K562 (cell line): ENCODE measurements at regions not wholly inside any gene's neighbourhood (a gene's known extent, or its start where the extent isn't known, plus 50 kb on each side); places are given as distances from the start of the nearest gene placed in this dataset.

ENCODE experiments used
- ATAC-seq: fragments of 200-7000 bp; cut with Tn5 transposase; 3 replicates; pipeline ENCODE4 v1.9.1; 2020; ENCODE audit warnings: moderate library complexity
- BruUV-seq: library from RNA; stranded (reverse); fragments of 400-500 nt; replicated peaks from 2 replicates; lab custom pipeline; 2021; lab: Mats Ljungman, UMichigan
- CTCF ChIA-PET: fragments of 300-600 bp; formaldehyde crosslinking; extraction: SDS; loops from one replicate; lab custom pipeline; 2021; ENCODE audit warnings: low intra/inter-chr PET ratio; lab: Yijun Ruan, JAX
- POLR2A ChIA-PET: fragments of 300-600, 350-650 bp; sonication (Branson Sonifier 250); formaldehyde crosslinking; extraction: SDS; loops from one replicate; lab custom pipeline; 2021; ENCODE audit warnings: antibody characterized with exemption, inconsistent platforms; lab: Yijun Ruan, JAX
- DNase-seq, 4 experiments: peaks; one replicate each; pipeline versions ENCODE4 v3.0.0 to v3.0.0-alpha.2; 2011 to 2018; ENCODE audit warnings: low spot score in 3 of 4, mixed read lengths in 3 of 4; ENCODE audit errors: extremely low read depth in 1 of 4
- FAIRE-seq: peaks from 2 replicates; lab custom pipeline; 2011; peaks lifted over from hg19 to GRCh38; lab: Jason Lieb, UNC
- H2AFZ ChIP-seq: 2 replicates; pipeline ENCODE4 v1.6.0; 2011; ENCODE audit warnings: low read depth, low read length, control low read depth, inconsistent platforms
- H3K27ac ChIP-seq: fragments of 200-600 bp; 3 replicates; pipeline ENCODE4 v1.8.0; 2011; ENCODE audit warnings: low read depth, mild to moderate bottlenecking, control low read depth, inconsistent platforms, low read length, moderate library complexity, mixed read lengths; ENCODE audit errors: extremely low read depth
- H3K27me3 ChIP-seq, 2 experiments: fragments of 300-600 bp in 1 of 2; 2 replicates in 1 of 2; 3 replicates in 1 of 2; pipeline versions ENCODE4 v1.6.0 to v1.8.0; 2011; ENCODE audit warnings: inconsistent platforms in 2 of 2, low read length in 2 of 2, mild to moderate bottlenecking in 1 of 2, mixed read lengths in 1 of 2, moderate library complexity in 1 of 2; ENCODE audit not compliant: control insufficient read depth in 2 of 2, insufficient read depth in 2 of 2
- H3K36me3 ChIP-seq: fragments of 300-600 bp; 3 replicates; pipeline ENCODE4 v1.8.0; 2011; ENCODE audit warnings: mild to moderate bottlenecking, low read length, inconsistent platforms; ENCODE audit not compliant: control insufficient read depth, insufficient read depth
- H3K4me1 ChIP-seq, 2 experiments: fragments of 200-600 bp in 1 of 2; replicated peaks in 1 of 2; 2 replicates in 1 of 2; 3 replicates in 1 of 2; pipeline versions ENCODE4 v1.5.1 to v1.8.0; 2011; ENCODE audit warnings: inconsistent platforms in 2 of 2, low read length in 2 of 2, mild to moderate bottlenecking in 1 of 2, mixed read lengths in 1 of 2, moderate library complexity in 1 of 2; ENCODE audit not compliant: control insufficient read depth in 2 of 2, insufficient read depth in 2 of 2
- H3K4me2 ChIP-seq: 2 replicates; pipeline ENCODE4 v1.6.1; 2011; ENCODE audit warnings: low read length, control low read depth, inconsistent platforms, mixed read lengths; ENCODE audit not compliant: insufficient read depth
- H3K4me3 ChIP-seq: fragments of 200-600 bp; sonication (generic), shearing (Covaris generic); 2 replicates; pipeline ENCODE4 v1.5.1; 2016; ENCODE audit warnings: control low read depth, inconsistent platforms
- H3K79me2 ChIP-seq: fragments of 200-600 bp; 3 replicates; pipeline ENCODE4 v1.8.0; 2011; ENCODE audit warnings: low read length, inconsistent platforms; ENCODE audit not compliant: control insufficient read depth, insufficient read depth
- H3K9ac ChIP-seq, 2 experiments: 2 replicates each; pipeline versions ENCODE4 v1.6.0 to v1.6.1; 2011; ENCODE audit warnings: low read depth in 2 of 2, low read length in 2 of 2, control low read depth in 1 of 2, inconsistent platforms in 1 of 2, mild to moderate bottlenecking in 1 of 2, mixed read lengths in 1 of 2; ENCODE audit not compliant: insufficient read depth in 1 of 2
- H3K9me1 ChIP-seq: one replicate; pipeline ENCODE4 v1.6.0; 2011; ENCODE audit warnings: inconsistent platforms, mild to moderate bottlenecking, low read length, moderate library complexity; ENCODE audit not compliant: control insufficient read depth, insufficient read depth
- H3K9me3 ChIP-seq: replicated peaks from 2 replicates; pipeline ENCODE4 v1.5.1; 2011; ENCODE audit warnings: low read depth, low read length, inconsistent platforms; ENCODE audit not compliant: control insufficient read depth, insufficient read depth
- H4K20me1 ChIP-seq: replicated peaks from 2 replicates; pipeline ENCODE4 v1.6.1; 2011; ENCODE audit warnings: low read length, inconsistent platforms, mixed read lengths; ENCODE audit not compliant: control insufficient read depth, insufficient read depth
- BMI1 ChIP-seq: fragments of 150-350 bp; IDR thresholded peaks from 2 replicates; pipeline ENCODE4 v1.6.1; 2014; ENCODE audit warnings: low read length
- GATAD2B ChIP-seq: fragments of 450-650 bp; IDR thresholded peaks from 2 replicates; pipeline ENCODE4 v1.6.1; 2017; ENCODE audit warnings: mild to moderate bottlenecking, borderline replicate concordance
- RAD21 ChIP-seq, 2 experiments: fragments of 250-450 bp in 1 of 2; fragments of 450-650 bp in 1 of 2; sonication (Bioruptor Pico) in 1 of 2; formaldehyde crosslinking in 1 of 2; IDR thresholded peaks in 1 of 2; conservative IDR thresholded peaks in 1 of 2; 2 replicates each; pipeline versions ENCODE4 v1.4.0 to v1.8.0; 2020 to 2022; ENCODE audit warnings: mild to moderate bottlenecking in 2 of 2, moderate library complexity in 1 of 2
- SMC3 ChIP-seq: conservative IDR thresholded peaks from 2 replicates; pipeline ENCODE4 v1.6.1; 2011; ENCODE audit warnings: low read depth, low read length, improper control_type of control experiment; ENCODE audit not compliant: insufficient read depth
- XRCC5 ChIP-seq: fragments of 200-400 bp; formaldehyde crosslinking; IDR thresholded peaks from 2 replicates; pipeline ENCODE4 v1.6.1; 2017; ENCODE audit warnings: low read depth, mild to moderate bottlenecking, low read length
- ZNF668 ChIP-seq: fragments of 250-450 bp; sonication (Bioruptor Pico); IDR thresholded peaks from 2 replicates; pipeline ENCODE4 v1.8.0; 2022; ENCODE audit warnings: mild to moderate bottlenecking, inconsistent platforms
- ZNF764 ChIP-seq: fragments of 250-450 bp; sonication (Bioruptor Pico); IDR thresholded peaks from 2 replicates; pipeline ENCODE4 v1.4.0; 2020; ENCODE audit warnings: low read depth, mild to moderate bottlenecking, moderate library complexity
- WGBS: fragments of 100-300 bp; shearing (Covaris generic); methylation state at CpG from one replicate; pipeline ENCODE4 v1.1.6; 2016; ENCODE audit warnings: low coverage, mixed read lengths; ENCODE audit not compliant: insufficient coverage; ENCODE audit errors: missing lambda C conversion rate; 5-methylcytosine and 5-hydroxymethylcytosine counted together
- in situ Hi-C: fragments of 300-500 bp; cut with MboI; formaldehyde crosslinking; loops from 4 replicates; pipeline ENCODE4 v1.15.0; 2018; ENCODE audit warnings: inconsistent platforms, mixed read lengths
- intact Hi-C: fragments of 100-400 bp; cut with micrococcal nuclease; formaldehyde crosslinking; loops from 2 replicates; pipeline ENCODE4 v1.14.2; 2022
- TF ChIP-seq, protein P1 (sequence below), 3 experiments: IDR thresholded peaks in 2 of 3; conservative IDR thresholded peaks in 1 of 3; 2 replicates each; pipeline ENCODE4 v1.5.1; 2011 to 2012; ENCODE audit warnings: low read length in 3 of 3, mild to moderate bottlenecking in 3 of 3, control low read depth in 2 of 3, improper control_type of control experiment in 1 of 3, inconsistent platforms in 1 of 3, low read depth in 1 of 3, mixed read lengths in 1 of 3, moderate library complexity in 1 of 3; ENCODE audit not compliant: insufficient read depth in 2 of 3

DNA sequence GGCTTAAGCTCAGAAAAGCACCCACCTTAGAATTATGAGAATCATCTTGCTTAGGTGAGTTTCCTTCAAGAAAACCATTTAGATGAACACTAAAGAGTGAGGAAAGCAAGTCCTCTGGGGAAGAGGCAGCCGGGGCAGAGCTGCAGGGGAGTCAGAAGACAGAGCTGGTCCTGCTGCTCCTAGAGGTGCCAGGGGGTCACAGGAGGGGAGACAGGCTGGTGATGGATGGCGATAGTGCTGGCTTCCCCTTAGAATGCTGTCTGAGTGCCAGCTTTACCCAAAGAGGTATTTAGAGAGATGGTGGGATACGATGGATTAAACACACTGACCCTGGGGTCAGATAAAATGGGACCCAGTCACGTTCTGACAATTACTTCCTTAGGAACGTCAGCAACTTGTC is 269.4 kb downstream of the TDRD15 start (continued):
- no peak for TF ChIP-seq ZNF668
- TF ChIP-seq GATAD2B, result no peak
- TF ChIP-seq XRCC5, result no peak
- no peak for TF ChIP-seq BMI1

- in situ Hi-C loops, result no loop called here
- no peaks in the 10 kb centered on the region for H3K27me3 ChIP-seq
- H3K79me2 ChIP-seq, result no peaks in the 10 kb centered on the region
- POLR2A ChIA-PET, result interaction anchor here (0.8 kb wide), 1 partner anchor 27 kb away, joined by 3 read pairs; no protein-coding TSS in a partner anchor
- H3K36me3 ChIP-seq, result no peaks in the 10 kb centered on the region
- no peak overlapping the region for H3K27ac ChIP-seq
- FAIRE-seq (no peak), DNase-seq (peak in 3 of 4 experiments; percentile 8 to 15 (median 15)), ATAC-seq (peak; percentile 80)
- H3K9me3 ChIP-seq, result no peaks in the 10 kb centered on the region
- no peaks in the 10 kb centered on the region for H3K9me1 ChIP-seq
- no peak overlapping the region for H3K9ac ChIP-seq
- no peaks in the 10 kb centered on the region for H4K20me1 ChIP-seq
- BruUV-seq, result no TSS peak
- WGBS, result 3% methylated on average over 4 of the region's 4 CpGs
- CTCF ChIA-PET, result no interaction called here
- intact Hi-C loops, result no loop called here
- H3K4me2 ChIP-seq, result no peak overlapping the region
- no peaks in the 10 kb centered on the region for H3K4me1 ChIP-seq
- H2AFZ ChIP-seq, result no peak overlapping the region
- TF ChIP-seq, protein P1, sequence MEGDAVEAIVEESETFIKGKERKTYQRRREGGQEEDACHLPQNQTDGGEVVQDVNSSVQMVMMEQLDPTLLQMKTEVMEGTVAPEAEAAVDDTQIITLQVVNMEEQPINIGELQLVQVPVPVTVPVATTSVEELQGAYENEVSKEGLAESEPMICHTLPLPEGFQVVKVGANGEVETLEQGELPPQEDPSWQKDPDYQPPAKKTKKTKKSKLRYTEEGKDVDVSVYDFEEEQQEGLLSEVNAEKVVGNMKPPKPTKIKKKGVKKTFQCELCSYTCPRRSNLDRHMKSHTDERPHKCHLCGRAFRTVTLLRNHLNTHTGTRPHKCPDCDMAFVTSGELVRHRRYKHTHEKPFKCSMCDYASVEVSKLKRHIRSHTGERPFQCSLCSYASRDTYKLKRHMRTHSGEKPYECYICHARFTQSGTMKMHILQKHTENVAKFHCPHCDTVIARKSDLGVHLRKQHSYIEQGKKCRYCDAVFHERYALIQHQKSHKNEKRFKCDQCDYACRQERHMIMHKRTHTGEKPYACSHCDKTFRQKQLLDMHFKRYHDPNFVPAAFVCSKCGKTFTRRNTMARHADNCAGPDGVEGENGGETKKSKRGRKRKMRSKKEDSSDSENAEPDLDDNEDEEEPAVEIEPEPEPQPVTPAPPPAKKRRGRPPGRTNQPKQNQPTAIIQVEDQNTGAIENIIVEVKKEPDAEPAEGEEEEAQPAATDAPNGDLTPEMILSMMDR (IDR thresholded peaks at IDR 0.05 in 2 of 3, conservative IDR thresholded peaks at IDR 0.05 in 1 of 3; ENCODE audit: insufficient read depth in 2 of 3, low read depth in 1 of 3, low read length in 3 of 3), result peak in 2 of 3 experiments; percentile 33 to 34; a peak in 3 of 6 replicates
- 0 out of 2 replicates have a peak, but pooled peaks have one; percentile 15 for TF ChIP-seq SMC3
- peak in 1 of 2 experiments; percentile 19; a peak in 1 of 4 replicates for TF ChIP-seq RAD21 (CRISPR knock-in tag; conservative IDR thresholded peaks at IDR 0.05 in 1 of 2, IDR thresholded peaks at IDR 0.05 in 1 of 2)
- TF ChIP-seq ZNF764 (CRISPR knock-in tag), result no peak
- no peak overlapping the region for H3K4me3 ChIP-seq
Measured at GRCh38 chr2:21395366-21395765, 271.6 kb downstream of the TDRD15 start.
